NCI-H345 treated with DMSO at 0.1 percent for 48 hours (cell line): ENCODE measurements at regions not wholly inside any gene's neighbourhood (a gene's known extent, or its start where the extent isn't known, plus 50 kb on each side); places are given as distances from the start of the nearest gene placed in this dataset.

Source experiments
- DNase-seq: peaks from one replicate; lab custom pipeline; 2025; ENCODE audit not compliant: unreplicated experiment; lab: John Stamatoyannopoulos, UW

- DNase-seq: no peak
Measured at GRCh38 chr6:139485742-139486475, 111.5 kb upstream of the CITED2 start.

- DNase-seq: no peak
Measured at GRCh38 chr6:139485185-139485584, 110.7 kb upstream of the CITED2 start.

GRCh38 chr6:139483079-139483478 lies 108.6 kb upstream of the CITED2 start:
- DNase-seq: no peak

DNA sequence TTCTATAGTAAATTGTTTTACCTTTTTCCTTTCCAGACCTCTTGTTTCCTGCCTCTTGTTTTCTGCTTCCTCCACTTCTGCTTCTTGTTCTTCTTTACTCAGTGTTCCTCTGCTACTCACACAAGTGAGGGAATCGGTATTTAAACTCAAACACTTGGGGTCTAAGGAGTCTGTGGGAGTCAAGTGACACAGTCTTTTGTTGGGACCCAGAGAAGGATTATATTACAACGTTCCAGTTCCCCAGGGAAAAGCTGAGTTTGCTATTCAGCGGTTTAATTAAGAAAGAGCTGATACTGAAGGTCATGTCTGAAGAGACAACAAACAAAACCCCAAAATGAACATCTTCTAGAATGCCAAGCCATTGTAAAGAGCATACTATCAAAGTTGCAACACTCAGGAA lies 107.8 kb upstream of the CITED2 start:
- DNase-seq: no peak

DNA sequence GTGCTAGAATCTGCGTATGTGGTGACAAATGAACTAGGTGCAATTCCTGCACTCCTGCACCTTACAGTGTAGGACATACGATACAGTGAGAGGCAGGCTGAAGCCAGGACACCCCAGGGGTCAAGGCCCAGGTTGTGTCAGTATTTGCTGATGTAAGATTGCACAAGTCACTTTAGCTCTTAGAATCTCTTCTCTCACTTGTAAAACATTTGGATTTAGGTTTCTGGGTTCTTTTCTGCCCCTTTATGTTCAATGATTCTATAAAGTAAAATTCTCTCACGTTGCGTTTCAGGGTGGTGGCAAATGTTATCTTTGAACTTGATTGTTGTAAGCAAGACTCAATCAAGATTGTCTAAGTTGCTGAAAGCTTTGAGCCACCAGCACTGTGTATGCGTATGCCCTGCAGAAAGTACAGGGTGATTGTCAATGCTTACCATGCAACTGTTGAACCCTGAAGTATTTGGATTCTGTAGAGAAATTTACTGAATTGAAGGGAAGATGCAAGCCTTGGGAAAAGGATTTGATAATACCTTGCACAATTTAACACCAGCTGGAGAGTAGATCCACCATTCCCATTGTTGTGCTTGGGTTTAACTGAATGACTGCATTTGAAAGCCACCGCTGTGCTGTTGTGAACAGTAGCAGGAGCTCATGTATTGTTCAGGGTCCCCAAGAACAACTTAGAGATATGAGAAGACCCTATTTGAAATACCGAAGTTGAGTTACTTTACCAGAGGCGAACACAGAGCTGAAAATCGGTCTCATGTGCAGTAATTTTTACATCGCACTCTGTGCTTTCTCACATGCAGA lies 106.1 kb upstream of the CITED2 start:
- DNase-seq: no peak

DNA sequence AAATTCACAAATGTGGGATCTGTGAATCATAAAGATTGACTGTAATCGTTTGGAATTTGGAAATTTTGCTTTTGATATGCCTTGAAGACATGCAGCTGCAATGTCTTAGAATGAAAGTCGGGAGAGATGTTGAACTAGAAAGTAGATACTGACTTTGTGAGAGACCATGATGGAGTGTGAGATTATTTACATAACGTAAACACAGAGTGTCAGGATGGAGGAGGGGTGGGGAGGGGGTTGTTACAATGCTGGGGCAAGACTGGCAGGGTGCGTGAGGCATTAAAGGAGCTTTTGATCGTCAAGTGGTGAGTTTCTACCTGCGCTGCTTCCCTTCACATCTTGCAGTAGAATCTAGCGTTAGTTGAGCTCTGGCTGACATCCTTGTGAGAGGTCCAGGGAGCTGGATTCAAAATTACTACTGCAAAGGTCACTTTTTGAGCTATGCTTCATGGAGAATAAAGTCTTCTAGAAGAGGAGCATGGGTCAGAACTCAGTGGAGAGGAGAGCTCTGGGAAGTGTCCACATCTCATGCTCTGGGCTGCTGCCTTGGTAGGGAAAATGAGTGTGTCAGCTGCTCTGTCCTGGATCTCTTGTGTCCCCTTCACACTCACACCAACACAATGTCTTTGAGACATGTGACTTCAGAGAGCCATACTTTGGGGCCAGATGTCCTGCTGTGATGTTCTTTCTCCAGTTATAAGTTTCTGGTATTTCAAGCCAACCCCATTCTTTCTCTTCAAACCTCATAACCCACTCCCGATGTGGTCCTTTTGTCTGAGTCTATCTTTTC lies 105.2 kb upstream of the CITED2 start:
- DNase-seq: no peak

DNA sequence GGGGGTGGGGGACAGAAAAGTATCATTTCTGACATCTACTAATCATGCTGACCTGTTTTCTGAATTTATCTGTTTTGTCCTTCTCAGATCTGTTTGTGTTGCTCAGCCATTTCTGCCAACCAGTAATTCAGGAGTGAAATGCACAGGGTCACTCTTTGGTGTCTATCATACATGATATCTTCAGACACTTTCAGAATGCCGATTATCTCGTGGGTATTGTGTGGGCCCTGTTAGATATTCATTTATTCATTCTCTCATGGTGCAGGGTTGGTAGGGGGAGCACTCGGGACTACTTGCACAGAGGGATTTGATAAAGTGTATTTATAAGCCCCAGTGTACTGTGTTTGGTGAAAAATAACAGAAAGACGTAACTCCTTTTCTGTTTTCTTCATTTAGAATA lies 101.2 kb upstream of the CITED2 start:
- no peak for DNase-seq

DNA sequence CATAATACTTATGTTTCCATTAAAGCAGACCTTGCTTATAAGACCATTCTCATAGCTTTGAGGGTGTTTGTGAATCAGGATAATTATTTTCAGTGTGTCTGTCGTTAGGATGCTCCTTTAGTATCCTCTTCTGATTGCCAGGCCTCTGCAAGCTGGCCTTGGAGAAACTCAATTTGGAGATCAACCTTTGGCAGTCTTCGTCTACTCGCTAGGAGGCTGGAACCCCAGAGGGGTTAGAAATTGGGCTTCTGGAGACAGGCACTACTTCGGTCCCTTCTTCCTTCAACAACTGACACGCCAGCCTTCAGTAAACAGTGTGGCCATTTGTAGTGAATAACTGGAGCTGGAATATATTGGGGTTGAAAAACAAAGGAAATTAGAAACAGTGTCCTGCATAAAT lies 100.8 kb upstream of the CITED2 start:
- no peak for DNase-seq

DNA sequence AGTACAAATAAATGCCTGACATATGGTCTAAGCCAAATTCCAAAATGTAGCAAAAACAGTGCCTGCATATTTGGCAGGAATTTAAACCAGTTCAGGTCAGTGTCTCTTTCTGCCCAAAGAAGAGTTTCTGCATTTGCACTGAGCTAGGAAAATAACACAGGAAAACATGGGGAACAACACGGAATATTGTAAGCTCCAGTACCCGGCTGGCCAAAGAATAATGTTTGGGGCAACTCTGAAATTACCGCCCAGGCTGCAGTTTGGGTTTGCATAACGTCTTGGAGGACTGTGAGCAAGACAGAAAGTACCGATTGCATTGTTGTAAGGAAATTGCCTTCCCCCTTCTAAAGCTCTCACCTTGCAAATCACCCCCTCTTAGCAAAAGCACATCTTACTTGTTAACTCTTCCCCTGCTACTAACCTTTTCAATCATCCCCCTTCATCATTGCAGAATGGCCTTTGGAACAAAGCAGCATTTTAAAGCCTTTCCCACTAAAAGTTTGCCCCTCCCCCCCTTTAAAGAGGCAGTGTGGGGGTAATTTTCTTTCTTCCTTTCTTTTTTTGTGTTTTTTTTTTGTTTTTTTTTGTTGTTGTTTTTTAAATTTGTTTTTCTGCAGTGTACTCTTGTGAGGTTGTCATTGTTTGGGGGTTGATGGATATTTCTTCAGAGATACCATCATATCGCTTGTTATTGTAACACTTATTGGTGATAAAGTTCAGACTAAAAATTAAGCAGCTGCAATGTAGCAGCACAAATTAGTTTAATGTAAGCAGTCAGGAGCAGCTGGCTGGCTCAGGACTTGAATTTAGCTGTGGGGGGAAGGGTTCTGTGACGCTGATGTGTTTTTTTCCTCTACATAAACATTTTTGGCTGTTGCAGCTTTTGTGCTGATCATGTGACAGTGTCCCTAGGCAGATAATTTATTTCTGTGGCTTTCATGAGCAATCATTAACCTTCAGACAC lies 100.0 kb upstream of the CITED2 start:
- no peak for DNase-seq

DNA sequence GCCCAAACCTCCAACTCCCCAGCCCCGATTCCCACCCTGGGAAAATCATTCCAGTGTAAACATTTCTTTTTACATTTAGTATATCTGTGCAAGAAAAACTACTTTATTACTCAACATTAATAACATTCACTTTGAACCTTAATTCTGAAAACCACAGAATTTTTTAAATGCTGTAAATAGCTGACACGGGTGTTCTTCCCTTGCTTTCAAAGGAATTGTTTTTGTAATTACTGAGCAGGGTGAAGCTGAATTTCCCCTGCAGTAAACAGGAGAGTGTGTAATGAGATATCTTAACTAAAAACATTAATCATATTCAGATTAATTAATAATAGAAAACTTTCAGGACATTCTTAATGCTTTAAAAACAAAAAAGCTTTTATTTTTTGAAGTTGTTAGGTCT lies 99.3 kb upstream of the CITED2 start:
- DNase-seq: no peak

DNA sequence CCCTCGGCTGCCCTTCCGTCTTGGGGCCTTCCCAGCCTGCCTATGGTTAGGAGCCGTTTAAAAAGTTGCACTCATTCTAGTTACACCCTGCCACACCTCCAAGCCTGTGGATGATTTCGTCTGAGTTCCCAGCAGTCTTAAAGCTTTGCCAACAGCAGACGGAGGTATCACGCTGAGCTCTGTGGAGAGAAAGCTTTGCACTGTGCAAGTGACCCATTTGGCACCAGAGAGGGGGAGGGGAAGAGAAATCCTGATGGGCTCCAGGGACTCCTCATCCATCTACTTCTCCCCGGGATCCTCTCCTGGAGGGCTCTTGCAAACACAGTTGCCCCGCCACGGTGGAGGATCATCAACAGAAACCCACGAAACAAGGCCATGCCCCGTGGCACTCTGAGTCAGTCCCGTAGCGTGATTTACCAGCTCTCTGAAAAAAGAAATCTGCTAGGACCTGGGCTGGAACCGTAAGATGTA lies 98.8 kb upstream of the CITED2 start:
- no peak for DNase-seq

DNA sequence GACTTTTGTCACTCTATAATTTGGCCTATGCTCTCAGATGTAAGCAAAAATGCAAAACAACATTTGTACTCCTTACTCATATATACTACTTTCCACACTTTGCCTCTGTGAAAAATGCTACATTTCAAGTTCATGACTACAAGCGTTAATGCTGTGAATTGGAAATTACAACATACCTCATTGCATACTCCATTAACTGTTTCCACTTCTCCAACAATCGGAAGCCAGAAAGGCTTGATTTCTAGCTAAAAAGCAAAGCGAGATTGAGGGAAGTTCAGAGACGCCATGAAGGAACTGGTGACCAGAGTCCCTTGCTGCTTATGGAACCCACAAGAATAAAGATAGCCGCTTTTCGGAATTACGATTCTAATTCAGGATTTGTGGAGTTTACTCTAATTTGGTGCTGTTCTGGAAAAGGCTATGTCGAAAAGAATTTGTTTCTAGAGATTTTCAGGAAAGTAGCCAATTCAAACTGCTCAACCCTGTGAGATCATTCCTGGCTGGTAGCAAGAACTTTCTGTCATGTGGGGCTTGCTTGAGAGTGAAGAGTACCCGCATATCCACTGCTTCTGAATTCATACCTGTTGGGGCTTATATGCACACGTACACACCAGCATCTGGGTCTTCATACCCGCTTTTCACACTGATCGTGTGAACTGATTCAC lies 98.0 kb upstream of the CITED2 start:
- DNase-seq: no peak

GRCh38 chr6:139470997-139471396 lies 96.5 kb upstream of the CITED2 start:
- DNase-seq: no peak

DNA sequence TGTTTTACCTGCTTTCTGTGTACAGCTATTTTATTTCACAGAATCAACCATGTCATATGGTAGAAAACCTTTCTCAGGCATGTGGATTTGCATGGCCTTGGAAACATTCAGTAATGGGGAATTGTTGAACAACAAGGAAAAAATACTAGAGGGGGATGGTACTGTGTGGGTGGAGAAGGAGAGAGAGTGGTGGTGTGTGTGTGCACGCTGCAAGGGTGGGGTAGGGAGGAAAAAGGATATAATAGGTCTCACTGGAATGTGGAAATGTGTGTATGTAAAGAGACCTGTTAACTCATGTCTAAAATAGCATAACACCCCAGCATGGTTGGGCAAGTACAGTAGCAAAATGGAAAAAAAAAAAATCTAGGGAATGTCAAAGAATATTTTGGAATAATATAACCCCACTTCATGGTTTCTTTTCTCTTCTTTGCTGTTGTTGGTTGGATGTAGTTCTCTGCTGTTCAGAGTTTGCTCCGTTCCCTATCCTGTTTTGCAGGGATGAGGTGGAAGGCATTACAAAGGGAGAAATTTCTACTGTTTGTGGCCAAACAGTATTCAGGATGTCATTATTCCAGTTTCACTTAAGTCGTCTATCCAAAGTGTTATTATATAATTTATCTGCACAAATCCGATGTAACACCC lies 93.9 kb upstream of the CITED2 start:
- no peak for DNase-seq

DNA sequence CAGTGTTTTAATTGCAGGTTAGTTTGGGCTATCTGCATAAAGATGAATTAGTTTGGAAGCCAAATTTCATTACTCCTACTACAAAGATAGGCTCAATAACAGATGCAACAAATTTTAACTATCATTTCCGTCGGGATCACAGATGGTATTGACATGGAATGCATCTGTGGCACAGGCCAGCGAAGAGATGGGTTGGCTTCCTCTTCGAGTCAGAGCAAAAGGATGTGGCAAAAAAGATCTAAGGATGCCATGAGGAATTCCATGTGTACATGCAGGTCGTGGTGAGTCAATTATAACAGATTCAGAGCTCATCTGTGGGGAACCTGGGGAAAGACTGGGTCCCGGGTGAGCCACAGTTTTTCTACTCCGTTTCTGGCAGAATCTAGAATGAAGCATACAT lies 83.0 kb upstream of the CITED2 start:
- DNase-seq: no peak

GRCh38 chr6:139452148-139452876 lies 77.9 kb upstream of the CITED2 start:
- DNase-seq: no peak

- DNase-seq: no peak
Measured at GRCh38 chr6:139449611-139450000, 75.2 kb upstream of the CITED2 start.

GRCh38 chr6:139448998-139449610 lies 74.7 kb upstream of the CITED2 start:
- no peak for DNase-seq
